Hepatocyte (in vitro differentiated cells): ENCODE measurements at regions not wholly inside any gene's neighbourhood (a gene's known extent, or its start where the extent isn't known, plus 50 kb on each side); places are given as distances from the start of the nearest gene placed in this dataset.

Experiments used
- DNase-seq: peaks from one replicate; pipeline ENCODE4 v3.0.0-alpha.2; 2016; ENCODE audit warnings: low spot score
- H2AFZ ChIP-seq: fragments of 200-600 bp; sonication (generic); 2 replicates; pipeline ENCODE4 v1.6.0; 2016; ENCODE audit warnings: antibody characterized with exemption, mild to moderate bottlenecking
- H3K27ac ChIP-seq: fragments of 200-600 bp; sonication (generic); 2 replicates; pipeline ENCODE4 v1.5.1; 2016; ENCODE audit warnings: mild to moderate bottlenecking
- H3K27me3 ChIP-seq: fragments of 200-600 bp; sonication (generic); 2 replicates; pipeline ENCODE4 v1.6.1; 2016
- H3K36me3 ChIP-seq: fragments of 200-600 bp; sonication (generic); replicated peaks from 2 replicates; pipeline ENCODE4 v1.5.1; 2016; ENCODE audit warnings: low read depth; ENCODE audit not compliant: insufficient read depth
- H3K4me1 ChIP-seq: fragments of 200-600 bp; sonication (generic); 2 replicates; pipeline ENCODE4 v1.5.1; 2016; ENCODE audit warnings: mild to moderate bottlenecking, moderate library complexity; ENCODE audit not compliant: insufficient read depth
- H3K4me2 ChIP-seq: fragments of 200-600 bp; sonication (generic); 2 replicates; pipeline ENCODE4 v1.6.0; 2016
- H3K4me3 ChIP-seq: fragments of 200-600 bp; sonication (generic); 2 replicates; pipeline ENCODE4 v1.5.1; 2016; ENCODE audit warnings: mild to moderate bottlenecking
- H3K79me2 ChIP-seq: fragments of 200-600 bp; sonication (generic); 2 replicates; pipeline ENCODE4 v1.6.0; 2017; ENCODE audit warnings: mild to moderate bottlenecking
- H3K9me2 ChIP-seq: fragments of 200-600 bp; sonication (generic); replicated peaks from 2 replicates; pipeline ENCODE4 v1.6.0; 2017; ENCODE audit warnings: mild to moderate bottlenecking; ENCODE audit not compliant: insufficient read depth
- H3K9me3 ChIP-seq: fragments of 200-600 bp; sonication (generic); 2 replicates; pipeline ENCODE4 v1.5.1; 2016; ENCODE audit warnings: low read depth, mild to moderate bottlenecking
- H4K20me1 ChIP-seq: fragments of 200-600 bp; sonication (generic); 2 replicates; pipeline ENCODE4 v1.6.0; 2016; ENCODE audit warnings: mild to moderate bottlenecking; ENCODE audit not compliant: insufficient read depth, poor library complexity, severe bottlenecking
- EZH2 ChIP-seq: fragments of 200-600 bp; sonication (generic); IDR thresholded peaks from 2 replicates; pipeline ENCODE4 v1.6.1; 2016; ENCODE audit warnings: antibody characterized with exemption, mild to moderate bottlenecking, borderline replicate concordance
- EZH2phosphoT487 ChIP-seq: fragments of 200-600 bp; sonication (generic); IDR thresholded peaks from one replicate; pipeline ENCODE4 v1.6.1; 2018; ENCODE audit warnings: antibody characterized with exemption, mild to moderate bottlenecking, low read depth, moderate library complexity; ENCODE audit not compliant: unreplicated experiment, severe bottlenecking
- WGBS: methylation state at CpG from one replicate; pipeline ENCODE4 v1.1.6; 2016; ENCODE audit warnings: low lambda C conversion rate; ENCODE audit errors: missing lambda C conversion rate; 5-methylcytosine and 5-hydroxymethylcytosine counted together
- TF ChIP-seq, protein P1 (sequence below): fragments of 200-600 bp; sonication (generic); IDR thresholded peaks from 2 replicates; pipeline ENCODE4 v1.5.1; 2016; ENCODE audit warnings: antibody characterized with exemption, mild to moderate bottlenecking; ENCODE audit not compliant: poor library complexity

DNA sequence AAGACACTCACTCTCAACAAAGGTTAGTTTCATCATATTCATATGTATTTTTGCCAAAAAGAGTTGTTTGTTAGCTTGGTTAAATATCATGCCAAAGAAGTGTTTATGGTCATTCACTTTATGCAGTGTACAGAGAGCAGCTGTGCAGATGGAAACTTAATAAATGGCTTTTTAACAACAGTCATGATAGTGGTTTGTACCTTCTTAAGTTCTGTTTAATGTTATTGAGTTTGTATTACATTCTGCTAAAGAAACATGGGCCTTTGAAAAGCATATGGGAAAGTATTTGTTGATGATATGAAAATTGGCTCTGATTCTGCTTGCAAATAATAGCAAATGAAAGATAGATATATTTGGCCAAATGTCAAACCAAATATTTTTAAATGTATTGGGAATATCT, 607.3 kb downstream of the NCAM2 start:
- Histone ChIP-seq H3K9me2 (no peaks in the 10 kb centered on the region), H3K4me2 (no peak overlapping the region), H3K79me2 (no peaks in the 10 kb centered on the region), H3K36me3 (no peaks in the 10 kb centered on the region), H3K4me3 (no peak overlapping the region), H2AFZ (no peak overlapping the region), H3K27ac (no peak overlapping the region), H4K20me1 (no peaks in the 10 kb centered on the region), H3K4me1 (no peaks in the 10 kb centered on the region), H3K27me3 (no peaks in the 10 kb centered on the region), H3K9me3 (no peaks in the 10 kb centered on the region)
- DNase-seq, result no peak
- TF ChIP-seq EZH2phosphoT487 (no peak), EZH2 (no peak)
- TF ChIP-seq, protein P1, sequence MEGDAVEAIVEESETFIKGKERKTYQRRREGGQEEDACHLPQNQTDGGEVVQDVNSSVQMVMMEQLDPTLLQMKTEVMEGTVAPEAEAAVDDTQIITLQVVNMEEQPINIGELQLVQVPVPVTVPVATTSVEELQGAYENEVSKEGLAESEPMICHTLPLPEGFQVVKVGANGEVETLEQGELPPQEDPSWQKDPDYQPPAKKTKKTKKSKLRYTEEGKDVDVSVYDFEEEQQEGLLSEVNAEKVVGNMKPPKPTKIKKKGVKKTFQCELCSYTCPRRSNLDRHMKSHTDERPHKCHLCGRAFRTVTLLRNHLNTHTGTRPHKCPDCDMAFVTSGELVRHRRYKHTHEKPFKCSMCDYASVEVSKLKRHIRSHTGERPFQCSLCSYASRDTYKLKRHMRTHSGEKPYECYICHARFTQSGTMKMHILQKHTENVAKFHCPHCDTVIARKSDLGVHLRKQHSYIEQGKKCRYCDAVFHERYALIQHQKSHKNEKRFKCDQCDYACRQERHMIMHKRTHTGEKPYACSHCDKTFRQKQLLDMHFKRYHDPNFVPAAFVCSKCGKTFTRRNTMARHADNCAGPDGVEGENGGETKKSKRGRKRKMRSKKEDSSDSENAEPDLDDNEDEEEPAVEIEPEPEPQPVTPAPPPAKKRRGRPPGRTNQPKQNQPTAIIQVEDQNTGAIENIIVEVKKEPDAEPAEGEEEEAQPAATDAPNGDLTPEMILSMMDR, result no peak

GRCh38 chr21:21606041-21606440, 607.8 kb downstream of the NCAM2 start:
- no peaks in the 10 kb centered on the region for H3K79me2 ChIP-seq
- H3K9me2 ChIP-seq, result no peaks in the 10 kb centered on the region
- H3K27me3 ChIP-seq, result no peaks in the 10 kb centered on the region
- no peaks in the 10 kb centered on the region for H3K9me3 ChIP-seq
- no peaks in the 10 kb centered on the region for H3K4me1 ChIP-seq
- H2AFZ ChIP-seq, result no peak overlapping the region
- H3K36me3 ChIP-seq, result no peaks in the 10 kb centered on the region
- WGBS, result 94% methylated on average over 2 of the region's 2 CpGs
- H3K27ac ChIP-seq, result no peak overlapping the region
- no peak overlapping the region for H3K4me2 ChIP-seq
- H3K4me3 ChIP-seq, result no peak overlapping the region
- H4K20me1 ChIP-seq, result no peaks in the 10 kb centered on the region
- DNase-seq, result no peak
- TF ChIP-seq EZH2phosphoT487 (no peak), EZH2 (no peak)
- TF ChIP-seq, protein P1, result no peak

- no peaks in the 10 kb centered on the region for H3K9me2 ChIP-seq
- H3K27ac ChIP-seq, result no peak overlapping the region
- WGBS, result 50% methylated on average over 3 of the region's 3 CpGs
- no peaks in the 10 kb centered on the region for H3K9me3 ChIP-seq
- H3K79me2 ChIP-seq, result no peaks in the 10 kb centered on the region
- H3K27me3 ChIP-seq, result no peaks in the 10 kb centered on the region
- no peaks in the 10 kb centered on the region for H3K36me3 ChIP-seq
- no peak overlapping the region for H2AFZ ChIP-seq
- no peaks in the 10 kb centered on the region for H3K4me1 ChIP-seq
- no peak overlapping the region for H3K4me3 ChIP-seq
- no peak for DNase-seq
- no peak overlapping the region for H3K4me2 ChIP-seq
- no peaks in the 10 kb centered on the region for H4K20me1 ChIP-seq
- TF ChIP-seq, protein P1, result no peak
- TF ChIP-seq EZH2 (no peak), EZH2phosphoT487 (no peak)
Measured at GRCh38 chr21:21612466-21612865, 614.3 kb downstream of the NCAM2 start.

DNA sequence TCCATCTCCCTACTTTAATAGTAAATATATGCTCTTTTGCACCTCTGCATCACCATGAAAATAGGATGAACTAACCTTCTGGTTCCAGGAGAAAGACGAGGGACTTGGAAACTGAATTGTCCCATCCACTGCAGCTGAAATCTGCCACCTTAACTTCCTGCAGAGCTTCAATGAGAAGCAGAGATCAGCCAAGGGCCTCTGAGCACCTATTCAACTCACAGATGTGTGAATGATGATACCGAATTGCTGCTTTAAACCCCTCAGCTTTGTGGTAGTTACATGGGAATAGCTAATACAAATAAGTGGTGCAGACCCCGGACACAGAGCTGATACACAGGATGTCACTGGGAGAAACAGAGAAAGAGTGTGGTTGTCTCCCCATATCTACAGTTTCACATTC, 616.8 kb downstream of the NCAM2 start:
- no peak for DNase-seq
- no peak overlapping the region for H3K4me3 ChIP-seq
- no peaks in the 10 kb centered on the region for H3K36me3 ChIP-seq
- H3K4me1 ChIP-seq, result no peaks in the 10 kb centered on the region
- H2AFZ ChIP-seq, result no peak overlapping the region
- H3K27ac ChIP-seq, result no peak overlapping the region
- TF ChIP-seq EZH2phosphoT487 (no peak), EZH2 (no peak)
- TF ChIP-seq, protein P1, result no peak
- no peaks in the 10 kb centered on the region for H3K9me2 ChIP-seq
- H3K27me3 ChIP-seq, result no peaks in the 10 kb centered on the region
- H3K79me2 ChIP-seq, result no peaks in the 10 kb centered on the region
- H3K9me3 ChIP-seq, result no peaks in the 10 kb centered on the region
- H4K20me1 ChIP-seq, result no peaks in the 10 kb centered on the region
- 83% methylated on average over 3 of the region's 3 CpGs for WGBS
- no peak overlapping the region for H3K4me2 ChIP-seq
